ENCODE measurements at regions not wholly inside any gene's neighbourhood (a gene's known extent, or its start where the extent isn't known, plus 50 kb on each side); places are given as distances from the start of the nearest gene placed in this dataset.

DNA sequence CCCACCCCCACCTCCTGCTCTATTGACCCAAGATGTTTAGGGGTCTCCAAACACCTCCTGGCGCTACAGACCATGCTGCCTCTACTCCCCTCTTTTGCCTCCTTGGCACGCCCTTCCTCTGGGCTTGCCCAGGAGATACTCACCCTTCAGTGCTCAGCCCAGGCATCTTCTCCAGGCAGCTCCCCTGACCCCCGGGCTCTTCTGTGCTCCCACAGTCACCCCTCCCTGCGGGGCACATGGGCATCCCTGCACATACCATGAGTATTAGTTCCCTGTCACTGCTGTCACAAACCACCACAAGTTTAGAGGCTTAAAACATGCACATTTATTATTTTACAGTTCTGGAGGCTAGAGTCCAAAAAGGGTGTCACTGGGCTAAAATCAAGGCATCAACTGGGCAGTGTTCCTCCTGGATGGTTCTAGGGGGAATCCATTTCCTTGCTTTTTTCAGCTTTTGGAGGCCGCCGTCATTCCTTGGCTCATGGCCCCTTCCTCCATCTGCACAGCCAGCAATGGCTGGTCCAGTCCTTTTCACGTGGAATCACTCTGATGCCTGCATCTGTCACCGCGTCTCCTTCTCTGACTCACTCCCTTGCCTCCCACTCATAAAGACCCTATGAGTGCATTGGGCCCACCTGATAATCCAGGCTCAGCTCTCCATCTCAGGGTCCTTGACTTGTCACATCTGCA lies 230.4 kb upstream of the COPS8 start:
- Histone ChIP-seq H3K9me3 (replicated peaks; ENCODE audit: low read length) (no peaks in the 10 kb centered on the region), H3K27me3 (ENCODE audit: control insufficient read depth, insufficient read depth, low read length) (peaks cover 9% of the 10 kb centered on the region), H3K9ac (ENCODE audit: low read depth, low read length) (no peak overlapping the region), H3K36me3 (ENCODE audit: insufficient read depth, low read length) (no peaks in the 10 kb centered on the region), H3K4me2 (ENCODE audit: low read length) (no peak overlapping the region), H3K4me3 (ENCODE audit: low read length) (no peak overlapping the region), H3K4me1 (ENCODE audit: control insufficient read depth, insufficient read depth, low read length) (no peaks in the 10 kb centered on the region)

DNA sequence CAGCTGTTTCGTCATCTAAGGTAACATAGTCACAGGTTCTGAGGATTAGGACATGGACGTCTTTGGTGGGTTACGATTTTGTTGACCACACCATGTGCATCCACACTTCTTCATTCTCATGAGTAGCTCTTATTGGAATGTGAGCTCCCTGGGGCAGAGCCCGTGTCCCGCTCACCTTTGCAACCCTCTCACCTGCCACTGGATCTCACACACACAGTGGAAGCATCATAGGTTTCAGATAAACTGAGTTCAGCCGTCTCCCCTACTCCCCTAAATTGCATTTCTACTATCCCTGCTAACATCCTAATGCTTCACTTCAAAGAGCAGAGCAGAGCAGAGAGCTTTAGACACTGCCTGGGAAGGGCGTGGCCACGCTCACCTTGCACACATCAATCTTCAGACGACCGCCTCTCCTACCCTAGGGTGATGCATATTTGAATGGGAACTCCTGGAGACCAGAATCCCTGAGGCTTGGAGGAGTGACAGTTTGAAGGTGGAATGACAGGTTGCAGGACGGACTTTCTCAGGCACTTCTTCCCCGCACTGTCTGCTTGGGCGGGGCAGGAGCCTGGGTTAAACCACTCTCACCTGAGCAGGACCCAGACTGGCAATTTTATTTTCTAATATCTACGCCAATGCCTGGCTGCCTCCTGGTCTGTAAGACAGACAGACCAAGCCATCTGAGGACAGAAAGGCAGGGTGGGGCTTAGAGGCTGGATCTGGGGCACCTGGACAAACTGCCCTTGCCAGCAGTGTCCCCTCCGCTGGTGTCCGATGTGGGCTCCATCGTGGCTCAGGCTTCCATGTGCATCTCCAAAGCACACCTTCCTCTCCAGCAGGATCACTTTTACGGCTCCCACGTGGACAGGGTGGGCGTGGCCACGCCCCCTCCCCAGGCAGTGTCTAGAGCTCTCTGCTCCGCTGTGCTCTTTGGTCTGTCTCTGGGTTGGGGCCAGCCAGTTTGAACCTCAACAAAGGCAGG lies 229.5 kb upstream of the COPS8 start:
- Histone ChIP-seq H3K4me1 (ENCODE audit: control insufficient read depth, insufficient read depth, low read length) (no peaks in the 10 kb centered on the region), H3K27me3 (ENCODE audit: control insufficient read depth, insufficient read depth, low read length) (peaks cover 9% of the 10 kb centered on the region), H3K4me3 (ENCODE audit: low read length) (no peak overlapping the region), H3K9me3 (replicated peaks; ENCODE audit: low read length) (no peaks in the 10 kb centered on the region), H3K4me2 (ENCODE audit: low read length) (no peak overlapping the region), H3K36me3 (ENCODE audit: insufficient read depth, low read length) (no peaks in the 10 kb centered on the region), H3K9ac (ENCODE audit: low read depth, low read length) (no peak overlapping the region)

DNA sequence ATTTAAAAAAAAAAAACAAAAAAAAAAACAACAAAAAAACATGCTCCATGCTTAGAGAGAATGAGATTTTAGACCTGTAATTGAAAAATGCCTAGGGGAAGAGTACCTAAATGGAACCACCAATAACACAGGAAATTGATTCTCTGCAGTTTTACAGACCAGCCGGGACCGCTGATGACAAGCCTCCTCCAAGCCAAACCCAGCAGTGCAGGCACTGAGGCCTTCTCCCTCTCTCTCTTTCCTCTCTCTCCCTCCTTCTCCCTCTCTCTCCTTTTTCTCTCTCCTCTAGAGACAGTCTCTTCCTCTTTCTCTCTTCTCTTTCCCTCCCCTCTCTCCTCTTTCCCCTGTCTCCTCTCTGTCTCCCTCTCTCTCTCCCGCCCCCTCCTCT lies 228.8 kb upstream of the COPS8 start:
- H3K36me3 ChIP-seq (ENCODE audit: insufficient read depth, low read length), result no peaks in the 10 kb centered on the region
- H3K4me1 ChIP-seq (ENCODE audit: control insufficient read depth, insufficient read depth, low read length), result no peaks in the 10 kb centered on the region
- H3K9me3 ChIP-seq (replicated peaks; ENCODE audit: low read length), result no peaks in the 10 kb centered on the region
- peaks cover 7% of the 10 kb centered on the region for H3K27me3 ChIP-seq (ENCODE audit: control insufficient read depth, insufficient read depth, low read length)
- H3K4me3 ChIP-seq (ENCODE audit: low read length), result no peak overlapping the region
- H3K4me2 ChIP-seq (ENCODE audit: low read length), result no peak overlapping the region
- H3K9ac ChIP-seq (ENCODE audit: low read depth, low read length), result no peak overlapping the region

DNA sequence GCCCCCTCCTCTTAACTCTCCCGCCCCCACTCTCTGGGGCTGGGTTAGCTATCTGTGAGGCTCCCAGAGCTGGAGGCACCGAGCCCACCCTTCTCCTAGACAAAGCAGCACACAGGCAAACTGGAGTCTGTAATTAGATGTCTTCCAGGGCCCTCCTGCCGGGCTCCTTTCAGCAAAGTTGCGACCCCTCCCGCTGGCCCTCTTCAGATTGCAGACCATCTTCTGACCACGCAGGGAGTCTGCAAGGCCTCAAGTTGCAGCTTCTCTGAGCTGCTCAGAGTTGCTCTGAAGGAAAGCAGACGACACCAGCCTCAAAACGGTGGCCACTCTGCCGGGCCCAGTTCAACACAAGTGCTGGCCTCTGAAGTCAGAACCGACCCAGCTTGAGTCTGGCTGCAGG lies 228.4 kb upstream of the COPS8 start:
- Histone ChIP-seq H3K36me3 (ENCODE audit: insufficient read depth, low read length) (no peaks in the 10 kb centered on the region), H3K9ac (ENCODE audit: low read depth, low read length) (no peak overlapping the region), H3K27me3 (ENCODE audit: control insufficient read depth, insufficient read depth, low read length) (peaks cover 3% of the 10 kb centered on the region), H3K4me2 (ENCODE audit: low read length) (no peak overlapping the region), H3K9me3 (replicated peaks; ENCODE audit: low read length) (no peaks in the 10 kb centered on the region), H3K4me3 (ENCODE audit: low read length) (no peak overlapping the region), H3K4me1 (ENCODE audit: control insufficient read depth, insufficient read depth, low read length) (no peaks in the 10 kb centered on the region)

DNA sequence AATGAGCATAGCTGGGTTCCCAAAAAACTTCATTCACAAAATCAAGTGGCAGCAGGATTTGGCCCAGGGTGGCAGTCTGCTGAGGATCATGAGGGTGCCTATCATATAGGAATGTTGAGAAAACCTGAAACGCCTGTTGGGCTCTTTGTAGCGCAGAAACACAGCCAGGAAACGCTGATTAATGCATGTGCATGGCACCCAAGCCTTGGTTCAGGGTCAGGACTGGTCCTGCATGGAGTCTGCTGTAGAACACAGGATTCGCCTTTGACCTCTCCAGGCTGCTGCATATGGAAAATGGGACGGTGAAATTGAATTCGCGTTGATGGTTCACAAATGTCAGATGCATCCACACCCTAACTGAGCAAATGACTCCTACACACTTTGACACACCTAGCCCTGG lies 227.9 kb upstream of the COPS8 start:
- H3K4me2 ChIP-seq (ENCODE audit: low read length), result no peak overlapping the region
- H3K9me3 ChIP-seq (replicated peaks; ENCODE audit: low read length), result no peaks in the 10 kb centered on the region
- no peak overlapping the region for H3K9ac ChIP-seq (ENCODE audit: low read depth, low read length)
- peaks cover 3% of the 10 kb centered on the region for H3K27me3 ChIP-seq (ENCODE audit: control insufficient read depth, insufficient read depth, low read length)
- no peaks in the 10 kb centered on the region for H3K4me1 ChIP-seq (ENCODE audit: control insufficient read depth, insufficient read depth, low read length)
- H3K4me3 ChIP-seq (ENCODE audit: low read length), result no peak overlapping the region
- no peaks in the 10 kb centered on the region for H3K36me3 ChIP-seq (ENCODE audit: insufficient read depth, low read length)

DNA sequence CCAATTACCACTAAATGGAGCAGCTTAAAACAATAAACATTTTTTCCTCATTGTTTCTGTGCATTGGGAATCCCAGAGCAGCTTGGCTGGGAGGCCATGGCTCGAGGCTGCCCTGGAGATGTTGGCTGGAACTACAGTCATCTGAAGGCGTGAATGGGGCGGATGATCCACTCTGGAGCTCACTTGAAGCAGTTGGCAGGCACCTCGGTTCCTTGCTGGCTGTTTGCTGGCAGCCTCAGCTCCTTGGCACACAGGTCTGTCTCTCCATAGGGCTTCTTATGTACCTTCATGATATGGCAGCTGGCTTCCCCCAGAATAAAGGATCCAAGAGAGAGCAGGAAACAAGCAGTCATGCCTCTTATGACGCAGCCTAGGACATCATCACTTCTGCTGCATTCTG lies 227.0 kb upstream of the COPS8 start:
- Histone ChIP-seq H3K4me2 (ENCODE audit: low read length) (no peak overlapping the region), H3K27me3 (ENCODE audit: control insufficient read depth, insufficient read depth, low read length) (peaks cover 3% of the 10 kb centered on the region), H3K9me3 (replicated peaks; ENCODE audit: low read length) (no peaks in the 10 kb centered on the region), H3K4me3 (ENCODE audit: low read length) (no peak overlapping the region), H3K9ac (ENCODE audit: low read depth, low read length) (no peak overlapping the region), H3K4me1 (ENCODE audit: control insufficient read depth, insufficient read depth, low read length) (no peaks in the 10 kb centered on the region), H3K36me3 (ENCODE audit: insufficient read depth, low read length) (no peaks in the 10 kb centered on the region)

DNA sequence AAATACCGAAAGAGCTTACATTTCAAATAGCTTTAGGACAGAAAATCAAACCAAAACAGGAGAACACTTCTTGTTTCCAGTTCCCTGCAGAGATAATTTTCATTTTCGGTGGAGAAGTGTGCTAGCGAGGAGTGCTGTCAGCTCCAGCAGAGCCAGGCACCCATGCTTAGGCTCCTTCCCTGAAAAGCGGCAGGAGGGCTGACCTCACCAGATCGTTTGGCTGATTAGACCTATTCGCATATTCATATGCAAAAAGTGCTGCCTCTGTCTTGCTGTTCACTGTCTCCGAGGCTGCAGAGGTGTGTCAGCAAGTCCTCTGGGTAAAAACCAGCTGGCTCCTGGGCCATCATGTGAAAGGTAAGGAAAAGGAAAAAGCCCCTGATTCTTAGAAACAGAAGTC lies 225.8 kb upstream of the COPS8 start:
- Histone ChIP-seq H3K9ac (ENCODE audit: low read depth, low read length) (no peak overlapping the region), H3K4me3 (ENCODE audit: low read length) (no peak overlapping the region), H3K4me1 (ENCODE audit: control insufficient read depth, insufficient read depth, low read length) (no peaks in the 10 kb centered on the region), H3K4me2 (ENCODE audit: low read length) (no peak overlapping the region), H3K36me3 (ENCODE audit: insufficient read depth, low read length) (no peaks in the 10 kb centered on the region), H3K9me3 (replicated peaks; ENCODE audit: low read length) (no peaks in the 10 kb centered on the region), H3K27me3 (ENCODE audit: control insufficient read depth, insufficient read depth, low read length) (peaks cover 3% of the 10 kb centered on the region)

DNA sequence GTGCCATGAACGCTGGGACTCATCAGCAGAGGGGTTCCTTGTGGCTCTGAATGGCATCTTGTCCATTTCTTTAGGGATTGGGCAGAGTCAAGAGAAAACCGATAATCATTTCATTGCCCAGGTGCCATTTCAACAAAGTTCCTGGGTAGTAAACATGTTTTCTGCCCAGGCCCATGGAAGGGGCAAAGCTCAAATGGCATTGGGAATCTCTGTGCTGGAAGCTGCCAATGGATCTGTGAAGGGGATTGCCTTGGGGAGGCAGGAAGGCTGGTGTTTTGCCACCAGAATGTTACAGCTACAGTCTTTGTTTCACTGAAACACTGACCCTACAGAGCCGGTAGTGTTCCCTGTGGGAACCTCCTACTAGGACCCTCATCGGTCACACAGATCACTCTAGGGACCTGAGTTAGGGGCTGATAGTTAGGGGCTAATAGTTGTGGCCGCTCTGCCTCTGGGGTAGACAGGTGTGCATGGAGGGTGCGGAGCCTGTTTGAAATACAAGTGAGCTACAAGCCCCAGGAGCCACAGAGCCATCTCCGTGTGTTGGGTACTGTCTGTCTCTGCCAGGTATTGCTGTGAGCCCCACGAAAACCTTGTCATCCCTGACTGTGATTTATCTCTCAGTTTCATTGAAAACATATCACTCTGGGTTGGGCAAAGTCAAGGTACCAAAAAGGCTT lies 224.4 kb upstream of the COPS8 start:
- no peak overlapping the region for H3K9ac ChIP-seq (ENCODE audit: low read depth, low read length)
- no peak overlapping the region for H3K4me2 ChIP-seq (ENCODE audit: low read length)
- H3K27me3 ChIP-seq (ENCODE audit: control insufficient read depth, insufficient read depth, low read length), result peaks cover 3% of the 10 kb centered on the region
- no peaks in the 10 kb centered on the region for H3K4me1 ChIP-seq (ENCODE audit: control insufficient read depth, insufficient read depth, low read length)
- no peaks in the 10 kb centered on the region for H3K36me3 ChIP-seq (ENCODE audit: insufficient read depth, low read length)
- H3K9me3 ChIP-seq (replicated peaks; ENCODE audit: low read length), result no peaks in the 10 kb centered on the region
- H3K4me3 ChIP-seq (ENCODE audit: low read length), result no peak overlapping the region

DNA sequence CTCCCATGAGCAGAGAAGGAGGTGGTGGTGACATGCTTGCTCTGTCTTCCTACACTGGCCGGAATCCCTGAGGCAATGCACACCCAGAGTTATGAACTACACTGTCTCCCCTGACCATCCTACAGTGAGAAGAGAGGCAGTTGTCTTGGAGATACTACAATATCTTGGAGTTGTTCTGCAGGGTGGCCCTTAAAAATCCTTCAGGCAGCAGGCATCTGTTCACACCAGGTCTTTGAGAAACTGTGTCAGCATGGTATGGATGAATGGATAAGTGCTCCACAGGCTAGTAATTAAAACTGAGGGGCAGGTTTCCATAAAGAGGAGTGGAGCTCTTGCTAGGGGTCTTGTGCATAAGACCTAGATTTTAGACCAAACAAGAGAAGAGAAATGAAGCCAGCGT lies 223.7 kb upstream of the COPS8 start:
- Histone ChIP-seq H3K4me3 (ENCODE audit: low read length) (no peak overlapping the region), H3K36me3 (ENCODE audit: insufficient read depth, low read length) (no peaks in the 10 kb centered on the region), H3K4me2 (ENCODE audit: low read length) (no peak overlapping the region), H3K27me3 (ENCODE audit: control insufficient read depth, insufficient read depth, low read length) (peaks cover 3% of the 10 kb centered on the region), H3K4me1 (ENCODE audit: control insufficient read depth, insufficient read depth, low read length) (no peaks in the 10 kb centered on the region), H3K9ac (ENCODE audit: low read depth, low read length) (no peak overlapping the region), H3K9me3 (replicated peaks; ENCODE audit: low read length) (no peaks in the 10 kb centered on the region)

DNA sequence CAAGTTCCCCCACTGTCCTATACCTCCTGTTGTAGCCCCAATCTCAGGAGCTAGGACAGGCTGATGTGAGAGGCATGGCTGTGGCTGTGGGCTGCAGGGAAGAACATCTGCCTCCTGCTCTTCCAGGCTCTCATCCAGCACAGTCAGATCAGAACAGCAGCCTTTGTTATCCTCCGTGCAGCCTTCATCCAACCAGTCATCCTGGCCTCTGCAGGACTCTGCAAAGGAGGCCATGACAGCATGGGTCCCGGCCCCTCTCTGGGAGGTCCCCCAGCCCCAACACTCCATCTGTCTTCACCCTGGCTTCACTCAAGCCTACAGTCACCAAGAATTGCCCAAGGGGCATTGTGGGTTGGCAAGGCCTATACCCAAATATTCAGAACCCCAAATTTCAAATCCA lies 223.2 kb upstream of the COPS8 start:
- H3K9ac ChIP-seq (ENCODE audit: low read depth, low read length), result no peak overlapping the region
- no peak overlapping the region for H3K4me2 ChIP-seq (ENCODE audit: low read length)
- peaks cover 3% of the 10 kb centered on the region for H3K27me3 ChIP-seq (ENCODE audit: control insufficient read depth, insufficient read depth, low read length)
- no peaks in the 10 kb centered on the region for H3K36me3 ChIP-seq (ENCODE audit: insufficient read depth, low read length)
- H3K4me3 ChIP-seq (ENCODE audit: low read length), result no peak overlapping the region
- no peaks in the 10 kb centered on the region for H3K9me3 ChIP-seq (replicated peaks; ENCODE audit: low read length)
- no peaks in the 10 kb centered on the region for H3K4me1 ChIP-seq (ENCODE audit: control insufficient read depth, insufficient read depth, low read length)

DNA sequence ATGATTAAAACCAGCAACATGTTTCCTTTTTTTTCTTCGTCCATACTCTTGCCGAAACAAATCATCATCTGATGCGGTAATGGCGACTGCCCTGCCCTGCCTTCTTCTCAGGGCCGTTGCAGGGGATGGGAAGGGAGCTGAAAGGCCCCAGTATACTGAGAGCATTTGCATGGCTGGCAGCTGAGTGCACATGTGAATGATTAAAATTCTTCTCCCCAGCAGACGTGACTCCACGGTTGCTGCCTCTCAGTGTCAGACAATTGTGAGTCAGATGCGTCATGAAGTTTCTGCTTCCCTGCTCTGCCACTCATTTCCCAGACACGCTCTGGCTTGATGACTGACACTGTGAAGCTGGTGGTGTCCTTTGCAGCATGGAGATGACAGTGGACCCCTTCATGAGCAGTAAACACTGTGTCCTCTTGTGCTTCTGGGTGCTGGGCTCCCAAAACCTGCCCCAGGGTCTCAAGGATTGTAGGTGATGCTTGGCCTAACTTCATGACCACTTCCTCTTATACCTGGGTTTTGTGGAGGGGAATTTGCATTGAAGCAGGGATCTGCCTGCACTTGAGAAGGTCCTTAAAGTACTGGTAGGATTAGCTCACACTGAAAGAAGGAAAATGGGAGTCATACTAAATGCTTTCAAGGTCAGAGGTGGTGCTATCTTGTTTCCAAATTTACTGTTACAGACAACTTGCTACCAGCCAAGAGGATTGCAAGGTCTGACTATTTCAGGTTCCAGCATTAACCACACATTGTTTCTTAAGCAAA lies 222.5 kb upstream of the COPS8 start:
- no peak overlapping the region for H3K4me3 ChIP-seq (ENCODE audit: low read length)

More for the DNA sequence above, 222.5 kb upstream of the COPS8 start:
- H3K36me3 ChIP-seq (ENCODE audit: insufficient read depth, low read length), result no peaks in the 10 kb centered on the region
- H3K4me2 ChIP-seq (ENCODE audit: low read length), result no peak overlapping the region
- H3K4me1 ChIP-seq (ENCODE audit: control insufficient read depth, insufficient read depth, low read length), result no peaks in the 10 kb centered on the region
- no peak overlapping the region for H3K9ac ChIP-seq (ENCODE audit: low read depth, low read length)
- peaks cover 3% of the 10 kb centered on the region for H3K27me3 ChIP-seq (ENCODE audit: control insufficient read depth, insufficient read depth, low read length)
- H3K9me3 ChIP-seq (replicated peaks; ENCODE audit: low read length), result no peaks in the 10 kb centered on the region

Data from skeletal muscle satellite cell (primary cell).